ENCODE measurements at regions not wholly inside any gene's neighbourhood (a gene's known extent, or its start where the extent isn't known, plus 50 kb on each side); places are given as distances from the start of the nearest gene placed in this dataset.

- no peak for TF ChIP-seq POLR2A (IDR thresholded peaks at IDR 0.05; ENCODE audit: extremely low read depth, insufficient read length)
- TF ChIP-seq, protein P1, sequence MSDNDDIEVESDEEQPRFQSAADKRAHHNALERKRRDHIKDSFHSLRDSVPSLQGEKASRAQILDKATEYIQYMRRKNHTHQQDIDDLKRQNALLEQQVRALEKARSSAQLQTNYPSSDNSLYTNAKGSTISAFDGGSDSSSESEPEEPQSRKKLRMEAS (IDR thresholded peaks at IDR 0.05; ENCODE audit: low read depth, low read length), result no peak
Measured at GRCh38 chr13:21988624-21989023, 317.8 kb downstream of the FGF9 start.
